ES-I3 (cell line): ENCODE measurements at regions not wholly inside any gene's neighbourhood (a gene's known extent, or its start where the extent isn't known, plus 50 kb on each side); places are given as distances from the start of the nearest gene placed in this dataset.
"Not testable (repeated sequence)": the region's sequence is repeated elsewhere in the genome, so short reads cannot be mapped to it uniquely, and the experiment has no call there.

ENCODE experiments used
- H3K36me3 ChIP-seq: 2 replicates; pipeline ENCODE4 v1.6.1; 2013; ENCODE audit warnings: mild to moderate bottlenecking, low read length, control low read depth, moderate library complexity; ENCODE audit not compliant: insufficient read depth
- H3K4me1 ChIP-seq: 2 replicates; pipeline ENCODE4 v1.6.1; 2013; ENCODE audit warnings: mild to moderate bottlenecking, control low read depth, low read length; ENCODE audit not compliant: insufficient read depth
- H3K9ac ChIP-seq: 2 replicates; pipeline ENCODE4 v1.6.1; 2013; ENCODE audit warnings: low read depth, mild to moderate bottlenecking, low read length, moderate library complexity
- H3K9me3 ChIP-seq: 2 replicates; pipeline ENCODE4 v1.6.1; 2013; ENCODE audit warnings: mild to moderate bottlenecking, low read length, moderate library complexity; ENCODE audit not compliant: control insufficient read depth, insufficient read depth

- not testable (repeated sequence) for H3K9me3 ChIP-seq, H3K4me1 ChIP-seq, H3K9ac ChIP-seq, H3K36me3 ChIP-seq
Observed at GRCh38 chr1:239992566-239992965, 99.1 kb upstream of the FMN2 start.

- Histone ChIP-seq H3K9me3 (peaks cover 3% of the 10 kb centered on the region; the same call in 1 of the 2 replicates), H3K9ac (no peak overlapping the region), H3K4me1 (no peaks in the 10 kb centered on the region), H3K36me3 (no peaks in the 10 kb centered on the region)
Observed at GRCh38 chr1:239993366-239993765, 98.3 kb upstream of the FMN2 start.

- no peak overlapping the region for H3K9ac ChIP-seq
- no peaks in the 10 kb centered on the region for H3K36me3 ChIP-seq
- peaks cover 3% of the 10 kb centered on the region; the same call in 1 of the 2 replicates for H3K9me3 ChIP-seq
- no peaks in the 10 kb centered on the region for H3K4me1 ChIP-seq
Observed at GRCh38 chr1:239995281-239995680, 96.4 kb upstream of the FMN2 start.

GRCh38 chr1:239997160-239997514, 94.5 kb upstream of the FMN2 start:
- no peak overlapping the region for H3K9ac ChIP-seq
- no peaks in the 10 kb centered on the region for H3K4me1 ChIP-seq
- no peaks in the 10 kb centered on the region for H3K9me3 ChIP-seq
- no peaks in the 10 kb centered on the region for H3K36me3 ChIP-seq

- no peaks in the 10 kb centered on the region for H3K4me1 ChIP-seq
- no peaks in the 10 kb centered on the region for H3K36me3 ChIP-seq
- H3K9ac ChIP-seq, result no peak overlapping the region
- no peaks in the 10 kb centered on the region for H3K9me3 ChIP-seq
Observed at GRCh38 chr1:239997515-239998311, 94.0 kb upstream of the FMN2 start.

- no peaks in the 10 kb centered on the region for H3K36me3 ChIP-seq
- no peaks in the 10 kb centered on the region for H3K4me1 ChIP-seq
- H3K9ac ChIP-seq, result no peak overlapping the region
- H3K9me3 ChIP-seq, result no peaks in the 10 kb centered on the region
Observed at GRCh38 chr1:239998312-239998649, 93.4 kb upstream of the FMN2 start.

- no peaks in the 10 kb centered on the region for H3K4me1 ChIP-seq
- no peaks in the 10 kb centered on the region for H3K9me3 ChIP-seq
- H3K36me3 ChIP-seq, result no peaks in the 10 kb centered on the region
- no peak overlapping the region for H3K9ac ChIP-seq
Observed at GRCh38 chr1:239999170-239999569, 92.5 kb upstream of the FMN2 start.

- no peaks in the 10 kb centered on the region for H3K36me3 ChIP-seq
- H3K9me3 ChIP-seq, result no peaks in the 10 kb centered on the region
- no peaks in the 10 kb centered on the region for H3K4me1 ChIP-seq
- H3K9ac ChIP-seq, result no peak overlapping the region
Observed at GRCh38 chr1:240000634-240001033, 91.0 kb upstream of the FMN2 start.

- Histone ChIP-seq H3K36me3 (no peaks in the 10 kb centered on the region), H3K4me1 (no peaks in the 10 kb centered on the region), H3K9ac (no peak overlapping the region), H3K9me3 (no peaks in the 10 kb centered on the region)
Observed at GRCh38 chr1:240001177-240001740, 90.4 kb upstream of the FMN2 start.

GRCh38 chr1:240004086-240004749, 87.5 kb upstream of the FMN2 start:
- Histone ChIP-seq H3K9me3 (no peaks in the 10 kb centered on the region), H3K36me3 (no peaks in the 10 kb centered on the region), H3K4me1 (no peaks in the 10 kb centered on the region), H3K9ac (no peak overlapping the region)

- H3K36me3 ChIP-seq, result no peaks in the 10 kb centered on the region
- no peaks in the 10 kb centered on the region for H3K9me3 ChIP-seq
- no peaks in the 10 kb centered on the region for H3K4me1 ChIP-seq
- H3K9ac ChIP-seq, result no peak overlapping the region
Observed at GRCh38 chr1:240005997-240006650, 85.6 kb upstream of the FMN2 start.

GRCh38 chr1:240008298-240008697, 83.4 kb upstream of the FMN2 start:
- Histone ChIP-seq H3K4me1 (no peaks in the 10 kb centered on the region), H3K9me3 (no peaks in the 10 kb centered on the region), H3K9ac (no peak overlapping the region), H3K36me3 (no peaks in the 10 kb centered on the region)

GRCh38 chr1:240014051-240014450, 77.6 kb upstream of the FMN2 start:
- Histone ChIP-seq H3K4me1 (no peaks in the 10 kb centered on the region), H3K36me3 (no peaks in the 10 kb centered on the region), H3K9ac (no peak overlapping the region), H3K9me3 (no peaks in the 10 kb centered on the region)

- H3K36me3 ChIP-seq, result no peaks in the 10 kb centered on the region
- no peaks in the 10 kb centered on the region for H3K9me3 ChIP-seq
- H3K4me1 ChIP-seq, result no peaks in the 10 kb centered on the region
- no peak overlapping the region for H3K9ac ChIP-seq
Observed at GRCh38 chr1:240018617-240019016, 73.1 kb upstream of the FMN2 start.

- Histone ChIP-seq H3K4me1 (no peaks in the 10 kb centered on the region), H3K36me3 (no peaks in the 10 kb centered on the region), H3K9me3 (no peaks in the 10 kb centered on the region), H3K9ac (no peak overlapping the region)
Observed at GRCh38 chr1:240019524-240019923, 72.2 kb upstream of the FMN2 start.
